SK-N-SH (cell line): ENCODE measurements at regions not wholly inside any gene's neighbourhood (a gene's known extent, or its start where the extent isn't known, plus 50 kb on each side); places are given as distances from the start of the nearest gene placed in this dataset.

Source experiments
- CTCF ChIP-seq: fragments of 200-600 bp; sonication (generic); IDR thresholded peaks from 2 replicates; pipeline ENCODE4 v1.6.1; 2017; ENCODE audit warnings: antibody characterized with exemption, mild to moderate bottlenecking, moderate library complexity
- EP300 ChIP-seq, 2 experiments: IDR thresholded peaks; 2 replicates each; pipeline versions ENCODE4 v1.4.0 to v1.6.1; 2012; ENCODE audit warnings: borderline replicate concordance in 1 of 2, low read depth in 1 of 2, low read length in 1 of 2
- FOXM1 ChIP-seq: IDR thresholded peaks from 2 replicates; pipeline ENCODE4 v1.4.0; 2012; ENCODE audit warnings: low read depth, mild to moderate bottlenecking
- MEF2A ChIP-seq: IDR thresholded peaks from 2 replicates; pipeline ENCODE4 v1.4.0; 2012; ENCODE audit warnings: low read depth, borderline replicate concordance
- RAD21 ChIP-seq: IDR thresholded peaks from 2 replicates; pipeline ENCODE4 v1.6.1; 2012; ENCODE audit warnings: mild to moderate bottlenecking, low read length
- TAF1 ChIP-seq: IDR thresholded peaks from 2 replicates; pipeline ENCODE4 v1.6.1; 2012; ENCODE audit warnings: low read depth, mild to moderate bottlenecking, low read length, moderate library complexity, borderline replicate concordance
- TEAD4 ChIP-seq: IDR thresholded peaks from 2 replicates; pipeline ENCODE4 v1.4.0; 2012; ENCODE audit warnings: mild to moderate bottlenecking, borderline replicate concordance; ENCODE audit not compliant: insufficient read depth
- ZBTB33 ChIP-seq: IDR thresholded peaks from 2 replicates; pipeline ENCODE4 v1.4.0; 2012; ENCODE audit warnings: low read depth, borderline replicate concordance

- TF ChIP-seq RAD21 (no peak), CTCF (no peak), ZBTB33 (no peak), FOXM1 (no peak), MEF2A (no peak), EP300 (IDR thresholded peaks at IDR 0.05; ENCODE audit: borderline replicate concordance in 1 of 2, low read depth in 1 of 2, low read length in 1 of 2) (no peak), TAF1 (no peak), TEAD4 (no peak)
Observed at GRCh38 chr5:145280214-145280613, 554.9 kb downstream of the PRELID2 start.
